Liver (tissue), 8 donors: ENCODE measurements at regions not wholly inside any gene's neighbourhood (a gene's known extent, or its start where the extent isn't known, plus 50 kb on each side); places are given as distances from the start of the nearest gene placed in this dataset.

Source experiments
- DNase-seq: peaks from one replicate; pipeline ENCODE4 v3.0.0-alpha.2; 2017; ENCODE audit warnings: low spot score
- H3K27ac ChIP-seq, 2 donors: one replicate each; pipeline ENCODE4 v1.7.0; 2013; ENCODE audit warnings: inconsistent platforms in 2 of 2, low read length in 2 of 2, control low read depth in 1 of 2, low read depth in 1 of 2, mild to moderate bottlenecking in 1 of 2
- H3K27me3 ChIP-seq, 4 donors: one replicate each; pipeline versions ENCODE4 v1.6.1 to v1.7.0; 2013; ENCODE audit warnings: low read length in 3 of 4, inconsistent platforms in 1 of 4, mild to moderate bottlenecking in 1 of 4, moderate library complexity in 1 of 4; ENCODE audit not compliant: control insufficient read depth in 4 of 4, insufficient read depth in 4 of 4
- H3K36me3 ChIP-seq, 4 donors: one replicate each; pipeline versions ENCODE4 v1.6.1 to v1.7.0; 2013; ENCODE audit warnings: low read length in 3 of 4, mild to moderate bottlenecking in 3 of 4, low read depth in 1 of 4, moderate library complexity in 1 of 4; ENCODE audit not compliant: control insufficient read depth in 4 of 4, insufficient read depth in 3 of 4
- H3K4me1 ChIP-seq, 4 donors: one replicate each; pipeline versions ENCODE4 v1.6.1 to v1.7.0; 2013; ENCODE audit warnings: low read length in 3 of 4, mild to moderate bottlenecking in 3 of 4, moderate library complexity in 1 of 4; ENCODE audit not compliant: control insufficient read depth in 4 of 4, insufficient read depth in 4 of 4
- H3K4me3 ChIP-seq, 3 donors: one replicate each; pipeline versions ENCODE4 v1.6.1 to v1.7.0; 2013; ENCODE audit warnings: low read length in 3 of 3, control low read depth in 1 of 3, low read depth in 1 of 3, mild to moderate bottlenecking in 1 of 3
- H3K9ac ChIP-seq, 2 donors: one replicate each; pipeline ENCODE4 v1.7.0; 2013; ENCODE audit warnings: low read length in 2 of 2, mild to moderate bottlenecking in 2 of 2, moderate library complexity in 2 of 2, control low read depth in 1 of 2, low read depth in 1 of 2
- H3K9me3 ChIP-seq, 4 donors: one replicate each; pipeline versions ENCODE4 v1.6.1 to v1.7.0; 2013; ENCODE audit warnings: low read length in 3 of 4; ENCODE audit not compliant: control insufficient read depth in 4 of 4
- ATF3 ChIP-seq: IDR thresholded peaks from 2 replicates; pipeline ENCODE4 v1.6.1; 2016; ENCODE audit warnings: antibody characterized with exemption
- EGR1 ChIP-seq, 2 donors: IDR thresholded peaks; 2 replicates each; pipeline ENCODE4 v1.6.1; 2016 to 2018; ENCODE audit warnings: antibody characterized with exemption in 2 of 2, low read depth in 2 of 2
- FOXA1 ChIP-seq: IDR thresholded peaks from 2 replicates; pipeline ENCODE4 v1.6.1; 2016; ENCODE audit warnings: antibody characterized with exemption
- FOXA2 ChIP-seq: IDR thresholded peaks from 2 replicates; pipeline ENCODE4 v1.6.1; 2016; ENCODE audit warnings: antibody characterized with exemption
- GABPA ChIP-seq, 2 donors: IDR thresholded peaks in 1 of 2; conservative IDR thresholded peaks in 1 of 2; 2 replicates each; pipeline ENCODE4 v1.6.1; 2016; ENCODE audit warnings: antibody characterized with exemption in 2 of 2, mild to moderate bottlenecking in 1 of 2, moderate library complexity in 1 of 2
- HNF4A ChIP-seq, 2 donors: conservative IDR thresholded peaks; 2 replicates each; pipeline ENCODE4 v1.6.1; 2016; ENCODE audit warnings: antibody characterized with exemption in 2 of 2, mild to moderate bottlenecking in 2 of 2
- HNF4G ChIP-seq: IDR thresholded peaks from 2 replicates; pipeline ENCODE4 v1.6.1; 2016; ENCODE audit warnings: antibody characterized with exemption
- JUND ChIP-seq, 2 donors: IDR thresholded peaks; 2 replicates each; pipeline ENCODE4 v1.6.1; 2016; ENCODE audit warnings: antibody characterized with exemption in 2 of 2
- NR2F2 ChIP-seq: IDR thresholded peaks from 2 replicates; pipeline ENCODE4 v1.6.1; 2016; ENCODE audit warnings: antibody characterized with exemption
- RAD21 ChIP-seq, 2 donors: IDR thresholded peaks; 2 replicates each; pipeline ENCODE4 v1.6.1; 2016; ENCODE audit warnings: antibody characterized with exemption in 2 of 2, mild to moderate bottlenecking in 2 of 2
- RXRA ChIP-seq, 2 donors: IDR thresholded peaks; 2 replicates each; pipeline ENCODE4 v1.6.1; 2017 to 2018; ENCODE audit warnings: antibody characterized with exemption in 2 of 2, mild to moderate bottlenecking in 1 of 2
- SP1 ChIP-seq: IDR thresholded peaks from 2 replicates; pipeline ENCODE4 v1.6.1; 2018; ENCODE audit warnings: antibody characterized with exemption, mild to moderate bottlenecking
- TAF1 ChIP-seq: conservative IDR thresholded peaks from 2 replicates; pipeline ENCODE4 v1.6.1; 2016; ENCODE audit warnings: antibody characterized with exemption, mild to moderate bottlenecking
- YY1 ChIP-seq: IDR thresholded peaks from 2 replicates; pipeline ENCODE4 v1.6.1; 2016; ENCODE audit warnings: antibody characterized with exemption, mild to moderate bottlenecking
- ZBTB33 ChIP-seq: IDR thresholded peaks from 2 replicates; pipeline ENCODE4 v1.6.1; 2016; ENCODE audit warnings: antibody characterized with exemption
- WGBS: extraction: QIAGEN DNeasy Blood & Tissue Kit; methylation state at CpG from one replicate; pipeline ENCODE4 v1.1.7; 2013; 5-methylcytosine and 5-hydroxymethylcytosine counted together
- TF ChIP-seq, protein P1 (sequence below): IDR thresholded peaks from 2 replicates; pipeline ENCODE4 v1.6.1; 2016; ENCODE audit warnings: antibody characterized with exemption, mild to moderate bottlenecking
- TF ChIP-seq, protein P2 (sequence below): fragments of 150-350 bp; IDR thresholded peaks from 2 replicates; pipeline ENCODE4 v1.5.1; 2017; ENCODE audit warnings: improper control_type of control experiment, low read depth, low read length; ENCODE audit not compliant: missing input control
- TF ChIP-seq, protein P3 (sequence below): IDR thresholded peaks from 2 replicates; pipeline ENCODE4 v1.6.1; 2016; ENCODE audit warnings: antibody characterized with exemption
- donor health status: healthy.
- donor health status: healthy.
- donor health status: healthy.
- donor health status: healthy.
- donor health status: healthy.

DNA sequence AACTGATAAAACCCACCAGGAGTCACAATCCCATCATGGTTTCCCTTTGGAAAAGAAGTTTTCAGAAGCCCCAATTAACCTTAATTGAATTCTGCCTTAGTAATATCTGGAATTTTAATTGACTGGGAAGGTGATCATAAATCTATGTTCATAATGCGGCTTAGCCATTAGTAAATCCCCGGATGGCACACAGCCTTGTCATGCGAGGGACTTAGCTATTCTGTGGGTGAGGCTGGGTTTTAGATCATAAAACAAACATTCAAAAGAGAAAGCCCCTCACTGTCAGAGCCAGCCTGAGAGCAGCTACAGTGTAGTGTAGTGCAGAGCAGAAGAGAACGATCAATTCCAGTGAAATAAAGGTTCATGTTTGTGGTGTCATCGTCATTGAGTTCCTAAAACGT, 124.0 kb upstream of the NOCT start (continued):
- no peak for TF ChIP-seq ZBTB33
- no peak for TF ChIP-seq HNF4G

DNA sequence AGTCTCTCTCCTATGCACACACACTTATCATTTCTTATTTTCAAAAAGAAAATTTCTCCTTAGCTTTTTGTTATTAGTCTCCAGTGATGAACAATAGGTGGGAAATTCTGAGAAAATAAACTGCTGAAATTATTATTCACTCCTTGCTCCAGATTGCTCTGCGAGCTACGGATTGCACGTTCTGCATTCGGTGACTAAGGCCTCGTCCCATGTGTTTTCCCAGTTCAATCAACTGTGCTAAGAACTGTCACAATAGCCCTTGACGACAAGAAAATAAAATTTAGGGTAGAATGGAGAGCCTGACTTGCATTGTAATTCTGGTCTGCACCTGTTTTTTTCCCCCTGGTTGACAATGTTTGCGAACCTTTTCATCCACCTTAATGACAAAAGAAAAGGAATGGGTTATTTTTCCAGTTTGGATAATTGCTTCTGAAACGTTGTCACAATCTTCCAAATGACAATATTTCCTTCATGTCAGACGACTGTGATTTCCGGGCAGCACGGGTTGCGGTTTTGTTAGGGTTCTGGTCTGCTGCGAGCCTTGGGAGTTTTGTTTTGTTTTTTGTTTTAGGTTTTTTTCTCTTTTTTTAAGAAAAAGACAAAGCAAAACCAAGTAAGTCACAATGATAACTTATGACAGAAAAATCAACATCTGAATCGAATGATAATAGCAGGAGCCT, 124.5 kb upstream of the NOCT start:
- Histone ChIP-seq H3K27me3 (no peaks in the 10 kb centered on the region), H3K36me3 (no peaks in the 10 kb centered on the region), H3K4me1 (no peaks in the 10 kb centered on the region), H3K4me3 (no peak overlapping the region), H3K9ac (no peak overlapping the region), H3K27ac (no peak overlapping the region), H3K9me3 (no peaks in the 10 kb centered on the region)
- 72% methylated on average over 14 of the region's 14 CpGs for WGBS
- DNase-seq: no peak
- TF ChIP-seq, protein P1, sequence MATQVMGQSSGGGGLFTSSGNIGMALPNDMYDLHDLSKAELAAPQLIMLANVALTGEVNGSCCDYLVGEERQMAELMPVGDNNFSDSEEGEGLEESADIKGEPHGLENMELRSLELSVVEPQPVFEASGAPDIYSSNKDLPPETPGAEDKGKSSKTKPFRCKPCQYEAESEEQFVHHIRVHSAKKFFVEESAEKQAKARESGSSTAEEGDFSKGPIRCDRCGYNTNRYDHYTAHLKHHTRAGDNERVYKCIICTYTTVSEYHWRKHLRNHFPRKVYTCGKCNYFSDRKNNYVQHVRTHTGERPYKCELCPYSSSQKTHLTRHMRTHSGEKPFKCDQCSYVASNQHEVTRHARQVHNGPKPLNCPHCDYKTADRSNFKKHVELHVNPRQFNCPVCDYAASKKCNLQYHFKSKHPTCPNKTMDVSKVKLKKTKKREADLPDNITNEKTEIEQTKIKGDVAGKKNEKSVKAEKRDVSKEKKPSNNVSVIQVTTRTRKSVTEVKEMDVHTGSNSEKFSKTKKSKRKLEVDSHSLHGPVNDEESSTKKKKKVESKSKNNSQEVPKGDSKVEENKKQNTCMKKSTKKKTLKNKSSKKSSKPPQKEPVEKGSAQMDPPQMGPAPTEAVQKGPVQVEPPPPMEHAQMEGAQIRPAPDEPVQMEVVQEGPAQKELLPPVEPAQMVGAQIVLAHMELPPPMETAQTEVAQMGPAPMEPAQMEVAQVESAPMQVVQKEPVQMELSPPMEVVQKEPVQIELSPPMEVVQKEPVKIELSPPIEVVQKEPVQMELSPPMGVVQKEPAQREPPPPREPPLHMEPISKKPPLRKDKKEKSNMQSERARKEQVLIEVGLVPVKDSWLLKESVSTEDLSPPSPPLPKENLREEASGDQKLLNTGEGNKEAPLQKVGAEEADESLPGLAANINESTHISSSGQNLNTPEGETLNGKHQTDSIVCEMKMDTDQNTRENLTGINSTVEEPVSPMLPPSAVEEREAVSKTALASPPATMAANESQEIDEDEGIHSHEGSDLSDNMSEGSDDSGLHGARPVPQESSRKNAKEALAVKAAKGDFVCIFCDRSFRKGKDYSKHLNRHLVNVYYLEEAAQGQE: no peak
- TF ChIP-seq RXRA (IDR thresholded peaks at IDR 0.05): no peak
- no peak for TF ChIP-seq HNF4A (conservative IDR thresholded peaks at IDR 0.05)
- TF ChIP-seq TAF1: no peak
- TF ChIP-seq FOXA2: no peak
- no peak for TF ChIP-seq JUND (IDR thresholded peaks at IDR 0.05)

DNA sequence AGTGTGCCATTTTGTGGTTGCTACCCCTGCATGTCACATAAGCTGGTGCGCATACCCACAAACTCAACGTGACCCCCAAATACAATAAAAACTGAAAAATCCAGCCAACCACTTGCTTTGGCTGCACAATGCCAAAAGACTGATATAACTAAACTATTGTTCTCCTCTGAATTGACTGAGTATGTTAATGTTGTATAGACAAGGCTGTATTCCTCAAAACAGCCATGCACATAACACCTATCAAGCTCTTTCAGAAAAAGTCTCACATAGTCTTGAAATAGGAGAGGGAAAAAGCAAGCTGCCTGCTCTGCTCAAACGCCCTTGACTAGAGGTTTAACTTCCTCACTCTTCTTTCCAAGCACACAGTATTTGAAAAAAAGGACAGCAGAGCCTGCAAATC, 126.4 kb upstream of the NOCT start:
- TF ChIP-seq FOXA1 (no peak), ATF3 (no peak), RXRA (IDR thresholded peaks at IDR 0.05) (no peak), GABPA (IDR thresholded peaks at IDR 0.05 in 1 of 2, conservative IDR thresholded peaks at IDR 0.05 in 1 of 2) (no peak), SP1 (no peak), FOXA2 (no peak), YY1 (no peak), RAD21 (IDR thresholded peaks at IDR 0.05) (no peak), JUND (IDR thresholded peaks at IDR 0.05) (no peak), HNF4G (no peak), NR2F2 (no peak), TAF1 (no peak), EGR1 (IDR thresholded peaks at IDR 0.05; ENCODE audit: low read depth in 2 of 2) (no peak)
- TF ChIP-seq, protein P2, sequence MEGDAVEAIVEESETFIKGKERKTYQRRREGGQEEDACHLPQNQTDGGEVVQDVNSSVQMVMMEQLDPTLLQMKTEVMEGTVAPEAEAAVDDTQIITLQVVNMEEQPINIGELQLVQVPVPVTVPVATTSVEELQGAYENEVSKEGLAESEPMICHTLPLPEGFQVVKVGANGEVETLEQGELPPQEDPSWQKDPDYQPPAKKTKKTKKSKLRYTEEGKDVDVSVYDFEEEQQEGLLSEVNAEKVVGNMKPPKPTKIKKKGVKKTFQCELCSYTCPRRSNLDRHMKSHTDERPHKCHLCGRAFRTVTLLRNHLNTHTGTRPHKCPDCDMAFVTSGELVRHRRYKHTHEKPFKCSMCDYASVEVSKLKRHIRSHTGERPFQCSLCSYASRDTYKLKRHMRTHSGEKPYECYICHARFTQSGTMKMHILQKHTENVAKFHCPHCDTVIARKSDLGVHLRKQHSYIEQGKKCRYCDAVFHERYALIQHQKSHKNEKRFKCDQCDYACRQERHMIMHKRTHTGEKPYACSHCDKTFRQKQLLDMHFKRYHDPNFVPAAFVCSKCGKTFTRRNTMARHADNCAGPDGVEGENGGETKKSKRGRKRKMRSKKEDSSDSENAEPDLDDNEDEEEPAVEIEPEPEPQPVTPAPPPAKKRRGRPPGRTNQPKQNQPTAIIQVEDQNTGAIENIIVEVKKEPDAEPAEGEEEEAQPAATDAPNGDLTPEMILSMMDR: no peak
- TF ChIP-seq, protein P3, sequence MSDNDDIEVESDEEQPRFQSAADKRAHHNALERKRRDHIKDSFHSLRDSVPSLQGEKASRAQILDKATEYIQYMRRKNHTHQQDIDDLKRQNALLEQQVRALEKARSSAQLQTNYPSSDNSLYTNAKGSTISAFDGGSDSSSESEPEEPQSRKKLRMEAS: no peak
- TF ChIP-seq, protein P1: no peak
- no peak overlapping the region for H3K27ac ChIP-seq
- no peaks in the 10 kb centered on the region for H3K27me3 ChIP-seq
- no peaks in the 10 kb centered on the region for H3K4me1 ChIP-seq
- 88% methylated on average over 3 of the region's 3 CpGs for WGBS
- DNase-seq: no peak
- H3K9ac ChIP-seq: no peak overlapping the region
- no peak overlapping the region for H3K4me3 ChIP-seq
- H3K9me3 ChIP-seq: no peaks in the 10 kb centered on the region
- H3K36me3 ChIP-seq: no peaks in the 10 kb centered on the region
